PC-9 (cell line): ENCODE measurements at regions not wholly inside any gene's neighbourhood (a gene's known extent, or its start where the extent isn't known, plus 50 kb on each side); places are given as distances from the start of the nearest gene placed in this dataset.

Experiments used
- EZH2 ChIP-seq: fragments of 200-600 bp; sonication (generic); IDR thresholded peaks from 2 replicates; pipeline ENCODE4 v1.8.0; 2017; ENCODE audit warnings: antibody characterized with exemption, low read depth
- TF ChIP-seq, protein P1 (sequence below): fragments of 200-600 bp; sonication (generic); conservative IDR thresholded peaks from 2 replicates; pipeline ENCODE4 v1.6.1; 2017; ENCODE audit warnings: mixed run types, antibody characterized with exemption, mild to moderate bottlenecking, moderate library complexity

- TF ChIP-seq, protein P1, sequence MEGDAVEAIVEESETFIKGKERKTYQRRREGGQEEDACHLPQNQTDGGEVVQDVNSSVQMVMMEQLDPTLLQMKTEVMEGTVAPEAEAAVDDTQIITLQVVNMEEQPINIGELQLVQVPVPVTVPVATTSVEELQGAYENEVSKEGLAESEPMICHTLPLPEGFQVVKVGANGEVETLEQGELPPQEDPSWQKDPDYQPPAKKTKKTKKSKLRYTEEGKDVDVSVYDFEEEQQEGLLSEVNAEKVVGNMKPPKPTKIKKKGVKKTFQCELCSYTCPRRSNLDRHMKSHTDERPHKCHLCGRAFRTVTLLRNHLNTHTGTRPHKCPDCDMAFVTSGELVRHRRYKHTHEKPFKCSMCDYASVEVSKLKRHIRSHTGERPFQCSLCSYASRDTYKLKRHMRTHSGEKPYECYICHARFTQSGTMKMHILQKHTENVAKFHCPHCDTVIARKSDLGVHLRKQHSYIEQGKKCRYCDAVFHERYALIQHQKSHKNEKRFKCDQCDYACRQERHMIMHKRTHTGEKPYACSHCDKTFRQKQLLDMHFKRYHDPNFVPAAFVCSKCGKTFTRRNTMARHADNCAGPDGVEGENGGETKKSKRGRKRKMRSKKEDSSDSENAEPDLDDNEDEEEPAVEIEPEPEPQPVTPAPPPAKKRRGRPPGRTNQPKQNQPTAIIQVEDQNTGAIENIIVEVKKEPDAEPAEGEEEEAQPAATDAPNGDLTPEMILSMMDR = no peak
- no peak for TF ChIP-seq EZH2
Observed at GRCh38 chr10:62993121-62993520, 140.0 kb upstream of the NRBF2 start.
